GM10266 (cell line): ENCODE measurements at regions not wholly inside any gene's neighbourhood (a gene's known extent, or its start where the extent isn't known, plus 50 kb on each side); places are given as distances from the start of the nearest gene placed in this dataset.

Source experiments
- DNase-seq: peaks from one replicate; pipeline ENCODE4 v3.0.0; 2012; ENCODE audit errors: extremely low spot score
- TF ChIP-seq, protein P1 (sequence below): IDR thresholded peaks from 2 replicates; pipeline ENCODE4 v1.5.1; 2012; ENCODE audit warnings: mild to moderate bottlenecking, low read depth; ENCODE audit not compliant: control insufficient read depth, insufficient read depth; ENCODE audit errors: missing control alignments

- TF ChIP-seq, protein P1, sequence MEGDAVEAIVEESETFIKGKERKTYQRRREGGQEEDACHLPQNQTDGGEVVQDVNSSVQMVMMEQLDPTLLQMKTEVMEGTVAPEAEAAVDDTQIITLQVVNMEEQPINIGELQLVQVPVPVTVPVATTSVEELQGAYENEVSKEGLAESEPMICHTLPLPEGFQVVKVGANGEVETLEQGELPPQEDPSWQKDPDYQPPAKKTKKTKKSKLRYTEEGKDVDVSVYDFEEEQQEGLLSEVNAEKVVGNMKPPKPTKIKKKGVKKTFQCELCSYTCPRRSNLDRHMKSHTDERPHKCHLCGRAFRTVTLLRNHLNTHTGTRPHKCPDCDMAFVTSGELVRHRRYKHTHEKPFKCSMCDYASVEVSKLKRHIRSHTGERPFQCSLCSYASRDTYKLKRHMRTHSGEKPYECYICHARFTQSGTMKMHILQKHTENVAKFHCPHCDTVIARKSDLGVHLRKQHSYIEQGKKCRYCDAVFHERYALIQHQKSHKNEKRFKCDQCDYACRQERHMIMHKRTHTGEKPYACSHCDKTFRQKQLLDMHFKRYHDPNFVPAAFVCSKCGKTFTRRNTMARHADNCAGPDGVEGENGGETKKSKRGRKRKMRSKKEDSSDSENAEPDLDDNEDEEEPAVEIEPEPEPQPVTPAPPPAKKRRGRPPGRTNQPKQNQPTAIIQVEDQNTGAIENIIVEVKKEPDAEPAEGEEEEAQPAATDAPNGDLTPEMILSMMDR, result no peak
- DNase-seq, result no peak
Measured at GRCh38 chr1:112767646-112768045, 52.5 kb upstream of the PPM1J start.
